ENCODE measurements at regions not wholly inside any gene's neighbourhood (a gene's known extent, or its start where the extent isn't known, plus 50 kb on each side); places are given as distances from the start of the nearest gene placed in this dataset.

DNA sequence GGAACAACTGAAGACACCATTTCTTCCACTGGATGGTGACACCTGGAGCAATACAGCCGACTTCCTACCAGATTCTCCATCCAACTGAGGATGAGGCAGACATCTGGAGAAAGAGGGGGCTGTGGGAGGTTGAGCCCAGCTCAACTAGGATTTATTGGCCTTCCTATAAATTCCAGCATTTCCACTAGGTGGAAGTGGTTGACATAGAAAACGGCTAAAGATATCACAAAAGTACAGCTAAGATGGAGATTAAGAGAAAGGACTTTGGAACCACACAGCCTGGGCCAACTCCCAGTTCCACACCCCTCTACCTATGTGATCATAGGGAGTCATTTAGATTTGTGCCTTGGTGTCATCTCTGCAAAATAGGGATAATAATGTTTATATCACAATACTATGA lies 61.3 kb upstream of the CAV2 start (continued):
- TF ChIP-seq, protein P1, sequence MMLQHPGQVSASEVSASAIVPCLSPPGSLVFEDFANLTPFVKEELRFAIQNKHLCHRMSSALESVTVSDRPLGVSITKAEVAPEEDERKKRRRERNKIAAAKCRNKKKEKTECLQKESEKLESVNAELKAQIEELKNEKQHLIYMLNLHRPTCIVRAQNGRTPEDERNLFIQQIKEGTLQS (IDR thresholded peaks at IDR 0.05) = no peak
- TF ChIP-seq, protein P2, sequence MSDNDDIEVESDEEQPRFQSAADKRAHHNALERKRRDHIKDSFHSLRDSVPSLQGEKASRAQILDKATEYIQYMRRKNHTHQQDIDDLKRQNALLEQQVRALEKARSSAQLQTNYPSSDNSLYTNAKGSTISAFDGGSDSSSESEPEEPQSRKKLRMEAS (IDR thresholded peaks at IDR 0.05) = no peak
- TF ChIP-seq RAD21 (IDR thresholded peaks at IDR 0.05) (peak; percentile 73 to 74), YY1 (IDR thresholded peaks at IDR 0.05) (no peak), NR2F2 (IDR thresholded peaks at IDR 0.05) (no peak), JUND (IDR thresholded peaks at IDR 0.05) (no peak), GABPA (IDR thresholded peaks at IDR 0.05 in 1 of 2, conservative IDR thresholded peaks at IDR 0.05 in 1 of 2) (no peak), HNF4A (conservative IDR thresholded peaks at IDR 0.05) (peak; percentile 65 to 71), HNF4G (IDR thresholded peaks at IDR 0.05) (peak; percentile 50), FOXA2 (IDR thresholded peaks at IDR 0.05) (no peak), RXRA (IDR thresholded peaks at IDR 0.05) (no peak), FOXA1 (IDR thresholded peaks at IDR 0.05) (no peak)

DNA sequence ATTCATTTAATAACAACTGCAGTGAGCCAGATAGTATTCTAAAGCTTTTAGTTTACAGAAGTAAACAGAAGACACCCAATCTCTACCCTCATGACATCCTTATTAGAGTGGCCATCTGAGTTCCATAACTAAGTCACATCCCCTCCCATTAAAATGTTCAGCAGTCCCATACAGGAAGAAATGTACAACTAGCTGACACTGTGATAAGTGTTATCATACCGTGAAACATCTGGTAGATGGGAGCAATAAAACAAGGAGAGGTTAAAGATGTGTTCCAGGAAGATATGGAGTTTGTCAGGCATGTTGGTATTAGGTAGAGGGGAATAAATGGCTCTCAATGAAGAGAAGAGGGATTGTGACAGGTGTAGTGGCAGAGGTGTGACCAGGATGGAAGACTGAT lies 60.5 kb upstream of the CAV2 start:
- WGBS = 83% methylated on average over 1 of the region's 1 CpG

DNA sequence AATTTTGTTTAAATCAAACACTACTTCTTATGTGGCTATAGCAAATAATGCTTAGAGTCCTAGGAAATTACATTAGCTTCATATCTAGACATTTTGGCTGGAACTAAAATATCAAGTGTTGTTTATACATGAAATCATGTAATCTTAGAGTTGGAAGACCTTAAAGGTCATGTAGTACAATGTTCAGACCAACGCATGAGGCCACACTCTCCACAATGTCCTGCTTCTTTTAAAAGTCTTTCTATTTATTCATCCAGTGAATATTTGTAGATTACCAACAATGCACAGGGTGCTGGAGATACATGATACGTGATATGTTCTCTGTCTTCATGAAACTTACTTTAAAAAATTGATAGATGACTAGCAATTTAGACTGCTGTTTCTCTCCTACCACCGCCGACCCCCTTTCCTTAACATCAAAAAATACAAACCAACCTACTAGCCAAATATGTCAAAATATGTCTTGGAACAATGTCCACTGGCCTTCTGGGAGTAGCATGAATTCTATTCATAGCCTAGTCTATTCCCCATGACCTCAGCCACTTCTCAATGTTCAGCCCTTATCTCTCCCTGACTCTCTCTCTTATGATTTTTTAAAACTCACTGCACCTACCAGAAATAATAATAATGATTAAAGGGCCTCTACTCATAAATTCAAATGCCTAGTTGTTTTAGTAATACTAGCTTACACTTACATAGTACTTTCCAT lies 59.5 kb upstream of the CAV2 start:
- H3K4me1 ChIP-seq (ENCODE audit: control insufficient read depth in 4 of 4, insufficient read depth in 4 of 4, low read length in 3 of 4) = no peaks in the 10 kb centered on the region
- no peak overlapping the region for H3K4me3 ChIP-seq (ENCODE audit: low read depth in 1 of 3, low read length in 3 of 3)
- no peaks in the 10 kb centered on the region for H3K36me3 ChIP-seq (ENCODE audit: control insufficient read depth in 4 of 4, insufficient read depth in 3 of 4, low read depth in 1 of 4, low read length in 3 of 4)
- 70% methylated on average over 4 of the region's 4 CpGs for WGBS
- no peaks in the 10 kb centered on the region for H3K27me3 ChIP-seq (ENCODE audit: control insufficient read depth in 4 of 4, insufficient read depth in 4 of 4, low read length in 3 of 4)
- TF ChIP-seq FOXA2 (IDR thresholded peaks at IDR 0.05) (no peak), TAF1 (conservative IDR thresholded peaks at IDR 0.05) (no peak), FOXA1 (IDR thresholded peaks at IDR 0.05) (no peak), HNF4G (IDR thresholded peaks at IDR 0.05) (no peak), HNF4A (conservative IDR thresholded peaks at IDR 0.05) (no peak), SP1 (IDR thresholded peaks at IDR 0.05) (no peak), YY1 (IDR thresholded peaks at IDR 0.05) (no peak), RXRA (IDR thresholded peaks at IDR 0.05) (no peak), JUND (IDR thresholded peaks at IDR 0.05) (no peak), NR2F2 (IDR thresholded peaks at IDR 0.05) (no peak), EGR1 (IDR thresholded peaks at IDR 0.05; ENCODE audit: low read depth in 2 of 2) (no peak)
- TF ChIP-seq, protein P2 (IDR thresholded peaks at IDR 0.05) = no peak
- TF ChIP-seq, protein P3, sequence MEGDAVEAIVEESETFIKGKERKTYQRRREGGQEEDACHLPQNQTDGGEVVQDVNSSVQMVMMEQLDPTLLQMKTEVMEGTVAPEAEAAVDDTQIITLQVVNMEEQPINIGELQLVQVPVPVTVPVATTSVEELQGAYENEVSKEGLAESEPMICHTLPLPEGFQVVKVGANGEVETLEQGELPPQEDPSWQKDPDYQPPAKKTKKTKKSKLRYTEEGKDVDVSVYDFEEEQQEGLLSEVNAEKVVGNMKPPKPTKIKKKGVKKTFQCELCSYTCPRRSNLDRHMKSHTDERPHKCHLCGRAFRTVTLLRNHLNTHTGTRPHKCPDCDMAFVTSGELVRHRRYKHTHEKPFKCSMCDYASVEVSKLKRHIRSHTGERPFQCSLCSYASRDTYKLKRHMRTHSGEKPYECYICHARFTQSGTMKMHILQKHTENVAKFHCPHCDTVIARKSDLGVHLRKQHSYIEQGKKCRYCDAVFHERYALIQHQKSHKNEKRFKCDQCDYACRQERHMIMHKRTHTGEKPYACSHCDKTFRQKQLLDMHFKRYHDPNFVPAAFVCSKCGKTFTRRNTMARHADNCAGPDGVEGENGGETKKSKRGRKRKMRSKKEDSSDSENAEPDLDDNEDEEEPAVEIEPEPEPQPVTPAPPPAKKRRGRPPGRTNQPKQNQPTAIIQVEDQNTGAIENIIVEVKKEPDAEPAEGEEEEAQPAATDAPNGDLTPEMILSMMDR (IDR thresholded peaks at IDR 0.05; ENCODE audit: low read depth, low read length, missing input control) = no peak
- TF ChIP-seq, protein P4, sequence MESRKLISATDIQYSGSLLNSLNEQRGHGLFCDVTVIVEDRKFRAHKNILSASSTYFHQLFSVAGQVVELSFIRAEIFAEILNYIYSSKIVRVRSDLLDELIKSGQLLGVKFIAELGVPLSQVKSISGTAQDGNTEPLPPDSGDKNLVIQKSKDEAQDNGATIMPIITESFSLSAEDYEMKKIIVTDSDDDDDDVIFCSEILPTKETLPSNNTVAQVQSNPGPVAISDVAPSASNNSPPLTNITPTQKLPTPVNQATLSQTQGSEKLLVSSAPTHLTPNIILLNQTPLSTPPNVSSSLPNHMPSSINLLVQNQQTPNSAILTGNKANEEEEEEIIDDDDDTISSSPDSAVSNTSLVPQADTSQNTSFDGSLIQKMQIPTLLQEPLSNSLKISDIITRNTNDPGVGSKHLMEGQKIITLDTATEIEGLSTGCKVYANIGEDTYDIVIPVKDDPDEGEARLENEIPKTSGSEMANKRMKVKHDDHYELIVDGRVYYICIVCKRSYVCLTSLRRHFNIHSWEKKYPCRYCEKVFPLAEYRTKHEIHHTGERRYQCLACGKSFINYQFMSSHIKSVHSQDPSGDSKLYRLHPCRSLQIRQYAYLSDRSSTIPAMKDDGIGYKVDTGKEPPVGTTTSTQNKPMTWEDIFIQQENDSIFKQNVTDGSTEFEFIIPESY (IDR thresholded peaks at IDR 0.05) = no peak
- TF ChIP-seq, protein P5, sequence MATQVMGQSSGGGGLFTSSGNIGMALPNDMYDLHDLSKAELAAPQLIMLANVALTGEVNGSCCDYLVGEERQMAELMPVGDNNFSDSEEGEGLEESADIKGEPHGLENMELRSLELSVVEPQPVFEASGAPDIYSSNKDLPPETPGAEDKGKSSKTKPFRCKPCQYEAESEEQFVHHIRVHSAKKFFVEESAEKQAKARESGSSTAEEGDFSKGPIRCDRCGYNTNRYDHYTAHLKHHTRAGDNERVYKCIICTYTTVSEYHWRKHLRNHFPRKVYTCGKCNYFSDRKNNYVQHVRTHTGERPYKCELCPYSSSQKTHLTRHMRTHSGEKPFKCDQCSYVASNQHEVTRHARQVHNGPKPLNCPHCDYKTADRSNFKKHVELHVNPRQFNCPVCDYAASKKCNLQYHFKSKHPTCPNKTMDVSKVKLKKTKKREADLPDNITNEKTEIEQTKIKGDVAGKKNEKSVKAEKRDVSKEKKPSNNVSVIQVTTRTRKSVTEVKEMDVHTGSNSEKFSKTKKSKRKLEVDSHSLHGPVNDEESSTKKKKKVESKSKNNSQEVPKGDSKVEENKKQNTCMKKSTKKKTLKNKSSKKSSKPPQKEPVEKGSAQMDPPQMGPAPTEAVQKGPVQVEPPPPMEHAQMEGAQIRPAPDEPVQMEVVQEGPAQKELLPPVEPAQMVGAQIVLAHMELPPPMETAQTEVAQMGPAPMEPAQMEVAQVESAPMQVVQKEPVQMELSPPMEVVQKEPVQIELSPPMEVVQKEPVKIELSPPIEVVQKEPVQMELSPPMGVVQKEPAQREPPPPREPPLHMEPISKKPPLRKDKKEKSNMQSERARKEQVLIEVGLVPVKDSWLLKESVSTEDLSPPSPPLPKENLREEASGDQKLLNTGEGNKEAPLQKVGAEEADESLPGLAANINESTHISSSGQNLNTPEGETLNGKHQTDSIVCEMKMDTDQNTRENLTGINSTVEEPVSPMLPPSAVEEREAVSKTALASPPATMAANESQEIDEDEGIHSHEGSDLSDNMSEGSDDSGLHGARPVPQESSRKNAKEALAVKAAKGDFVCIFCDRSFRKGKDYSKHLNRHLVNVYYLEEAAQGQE (IDR thresholded peaks at IDR 0.05) = no peak
- H3K9ac ChIP-seq (ENCODE audit: low read depth in 1 of 2, low read length in 2 of 2) = no peak overlapping the region
- no peak for DNase-seq (ENCODE audit: low spot score)
- no peak overlapping the region for H3K27ac ChIP-seq (ENCODE audit: low read depth in 1 of 2, low read length in 2 of 2)
- no peaks in the 10 kb centered on the region for H3K9me3 ChIP-seq (ENCODE audit: control insufficient read depth in 4 of 4, low read length in 3 of 4)

More for the DNA sequence above, 60.5 kb upstream of the CAV2 start:
- no peaks in the 10 kb centered on the region for H3K4me1 ChIP-seq (ENCODE audit: control insufficient read depth in 4 of 4, insufficient read depth in 4 of 4, low read length in 3 of 4)
- no peak overlapping the region for H3K9ac ChIP-seq (ENCODE audit: low read depth in 1 of 2, low read length in 2 of 2)
- H3K9me3 ChIP-seq (ENCODE audit: control insufficient read depth in 4 of 4, low read length in 3 of 4) = no peaks in the 10 kb centered on the region
- no peak for DNase-seq (ENCODE audit: low spot score)
- H3K27me3 ChIP-seq (ENCODE audit: control insufficient read depth in 4 of 4, insufficient read depth in 4 of 4, low read length in 3 of 4) = no peaks in the 10 kb centered on the region
- H3K4me3 ChIP-seq (ENCODE audit: low read depth in 1 of 3, low read length in 3 of 3) = no peak overlapping the region
- TF ChIP-seq FOXA2 (IDR thresholded peaks at IDR 0.05) (no peak), SP1 (IDR thresholded peaks at IDR 0.05) (no peak), YY1 (IDR thresholded peaks at IDR 0.05) (no peak)
- H3K27ac ChIP-seq (ENCODE audit: low read depth in 1 of 2, low read length in 2 of 2) = no peak overlapping the region
- H3K36me3 ChIP-seq (ENCODE audit: control insufficient read depth in 4 of 4, insufficient read depth in 3 of 4, low read depth in 1 of 4, low read length in 3 of 4) = no peaks in the 10 kb centered on the region
